ENCODE measurements at regions not wholly inside any gene's neighbourhood (a gene's known extent, or its start where the extent isn't known, plus 50 kb on each side); places are given as distances from the start of the nearest gene placed in this dataset.

DNA sequence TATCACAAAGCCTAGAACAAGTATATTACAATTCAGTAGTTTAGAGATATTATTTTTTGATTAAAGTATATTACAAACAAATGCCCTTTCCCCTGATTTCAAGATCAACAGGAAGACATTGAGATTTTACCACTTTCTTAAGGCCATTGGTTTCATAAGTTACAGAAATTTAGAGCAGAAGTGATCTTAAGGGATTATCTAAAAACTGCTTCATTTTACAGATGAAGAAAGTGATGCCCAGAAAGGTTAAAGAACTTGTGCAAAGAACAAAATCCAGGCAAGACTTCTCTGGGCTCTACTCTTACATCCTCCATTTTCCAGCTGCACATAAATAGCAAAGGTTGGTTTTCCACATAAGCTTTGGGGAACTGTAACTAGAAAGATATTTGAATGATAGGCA is 87.5 kb downstream of the DUSP6 start:
- TF ChIP-seq POLR2A (IDR thresholded peaks at IDR 0.05; ENCODE audit: low read depth, low read length): no peak
- DNase-seq (ENCODE audit: insufficient read length): no peak
- no peak for FAIRE-seq

DNA sequence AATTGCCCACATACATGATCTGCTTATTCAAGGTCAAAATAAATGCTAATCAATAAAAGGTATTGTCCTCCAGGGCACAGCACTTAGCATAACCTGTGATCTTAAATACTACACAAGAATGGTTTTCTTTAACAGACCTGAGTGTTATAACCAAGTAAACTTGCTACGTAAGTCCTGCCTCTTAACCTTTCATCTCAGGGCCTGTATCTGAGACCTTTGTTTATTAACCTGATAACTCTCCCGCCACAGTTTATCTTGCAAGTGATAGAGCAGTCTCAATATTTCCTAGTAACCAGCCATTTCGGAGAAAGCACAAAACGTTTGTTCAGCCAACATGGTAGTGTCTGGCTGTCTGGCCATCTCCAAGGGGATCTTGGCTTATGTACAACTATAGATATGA is 88.4 kb downstream of the DUSP6 start:
- FAIRE-seq (no peak), DNase-seq (ENCODE audit: insufficient read length) (no peak)
- TF ChIP-seq TAF1 (IDR thresholded peaks at IDR 0.05; ENCODE audit: borderline replicate concordance, low read depth, low read length) (no peak), POLR2AphosphoS5 (IDR thresholded peaks at IDR 0.05; ENCODE audit: low read depth, low read length) (no peak), POLR2A (IDR thresholded peaks at IDR 0.05; ENCODE audit: low read depth, low read length) (no peak)

DNA sequence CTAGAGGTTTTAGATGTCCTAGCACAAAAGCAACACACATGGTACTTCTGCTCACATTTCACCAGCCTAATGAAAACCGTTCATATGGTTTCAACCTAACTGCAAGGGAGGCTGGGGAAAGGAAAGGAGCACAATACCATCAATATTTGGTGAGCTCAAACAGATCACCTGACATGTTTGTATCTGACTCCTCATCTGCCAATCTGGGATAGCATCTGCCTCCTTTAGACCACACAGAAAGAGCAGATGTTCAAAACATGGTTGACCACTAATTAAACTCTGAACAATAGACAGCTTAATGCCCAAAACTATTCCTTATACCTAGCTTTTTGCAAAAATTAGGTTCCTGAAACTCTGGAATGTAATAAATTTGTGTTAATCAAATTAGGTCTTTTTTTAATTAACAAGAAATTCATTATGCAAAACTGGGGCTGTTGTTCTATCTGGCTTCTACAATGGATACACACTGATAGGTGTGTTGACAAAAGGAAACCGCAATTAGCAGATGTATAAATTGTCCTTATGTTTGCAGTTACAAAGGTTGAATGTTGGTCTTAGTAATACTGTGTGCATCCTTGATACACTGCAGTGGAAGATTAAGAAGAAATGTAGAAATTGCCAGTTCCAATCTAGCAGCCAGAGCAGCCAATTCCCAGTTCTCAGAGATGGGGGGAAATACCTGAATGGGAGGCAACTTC is 89.3 kb downstream of the DUSP6 start:
- TF ChIP-seq POLR2A (IDR thresholded peaks at IDR 0.05; ENCODE audit: low read depth, low read length) (no peak), TAF1 (IDR thresholded peaks at IDR 0.05; ENCODE audit: borderline replicate concordance, low read depth, low read length) (no peak), POLR2AphosphoS5 (IDR thresholded peaks at IDR 0.05; ENCODE audit: low read depth, low read length) (no peak)
- no peak for DNase-seq (ENCODE audit: insufficient read length)
- no peak for FAIRE-seq

DNA sequence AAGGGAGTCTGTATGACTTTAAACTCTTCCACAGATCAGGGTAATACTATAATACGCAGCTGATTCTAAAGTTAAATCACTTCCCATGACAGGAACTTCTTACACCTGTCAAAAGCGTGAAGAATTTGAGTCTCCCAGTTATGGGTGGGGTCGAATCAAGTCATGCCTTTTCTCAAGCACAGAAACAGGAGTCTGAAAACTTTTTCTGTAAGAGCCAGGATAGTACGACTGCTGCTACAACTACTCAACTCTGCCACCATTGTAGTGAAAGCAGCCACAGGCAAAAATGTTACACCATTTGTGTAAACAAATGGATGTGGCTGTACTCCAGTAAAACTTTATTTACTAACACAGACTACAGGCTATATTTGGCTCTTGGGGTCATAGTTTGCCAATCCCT is 90.3 kb downstream of the DUSP6 start:
- DNase-seq (ENCODE audit: insufficient read length): no peak
- no peak for FAIRE-seq

DNA sequence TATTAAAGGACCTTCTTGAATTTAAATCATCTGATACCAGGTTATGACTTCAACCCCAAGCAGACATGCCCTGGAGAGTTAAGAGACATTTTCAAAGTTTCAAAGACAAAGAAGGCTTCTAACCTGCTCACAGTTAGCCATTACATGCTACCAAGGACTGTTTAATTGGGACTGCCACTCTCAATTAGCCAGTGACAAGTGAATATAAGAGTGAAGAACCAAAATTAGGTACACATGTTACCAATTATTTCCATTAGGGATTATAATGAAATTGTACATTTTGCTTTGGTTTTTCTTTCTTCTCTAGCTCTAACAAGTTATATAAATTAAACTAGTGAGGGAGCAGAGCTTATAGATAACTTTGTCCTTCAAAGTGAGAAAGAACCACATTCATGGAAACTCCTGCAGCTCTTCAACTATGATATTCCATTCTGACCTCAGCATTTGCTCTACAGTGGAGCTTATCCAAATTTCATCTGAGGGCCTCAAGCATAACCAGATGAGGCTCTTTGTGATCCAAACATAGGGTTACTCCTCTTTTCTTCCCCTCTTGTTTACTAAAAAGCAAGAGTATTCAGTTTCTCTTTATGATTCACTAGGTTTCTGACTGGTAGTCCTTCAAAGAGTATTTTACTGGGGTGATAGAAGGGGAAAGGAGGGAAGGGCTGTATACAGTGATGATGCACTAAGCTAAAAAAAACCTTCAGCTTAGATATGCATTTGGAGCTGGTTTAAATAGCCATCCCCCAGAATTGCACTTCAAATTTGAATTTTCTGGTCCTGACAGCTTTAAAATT is 91.3 kb downstream of the DUSP6 start:
- TF ChIP-seq TAF1 (IDR thresholded peaks at IDR 0.05; ENCODE audit: borderline replicate concordance, low read depth, low read length): no peak
- TF ChIP-seq POLR2A (IDR thresholded peaks at IDR 0.05; ENCODE audit: low read depth, low read length): no peak
- TF ChIP-seq POLR2AphosphoS5 (IDR thresholded peaks at IDR 0.05; ENCODE audit: low read depth, low read length): no peak
- no peak for DNase-seq (ENCODE audit: insufficient read length)
- FAIRE-seq: no peak

More for the DNA sequence above, 90.3 kb downstream of the DUSP6 start:
- TF ChIP-seq TAF1 (IDR thresholded peaks at IDR 0.05; ENCODE audit: borderline replicate concordance, low read depth, low read length) (no peak), POLR2A (IDR thresholded peaks at IDR 0.05; ENCODE audit: low read depth, low read length) (no peak), POLR2AphosphoS5 (IDR thresholded peaks at IDR 0.05; ENCODE audit: low read depth, low read length) (no peak)

DNA sequence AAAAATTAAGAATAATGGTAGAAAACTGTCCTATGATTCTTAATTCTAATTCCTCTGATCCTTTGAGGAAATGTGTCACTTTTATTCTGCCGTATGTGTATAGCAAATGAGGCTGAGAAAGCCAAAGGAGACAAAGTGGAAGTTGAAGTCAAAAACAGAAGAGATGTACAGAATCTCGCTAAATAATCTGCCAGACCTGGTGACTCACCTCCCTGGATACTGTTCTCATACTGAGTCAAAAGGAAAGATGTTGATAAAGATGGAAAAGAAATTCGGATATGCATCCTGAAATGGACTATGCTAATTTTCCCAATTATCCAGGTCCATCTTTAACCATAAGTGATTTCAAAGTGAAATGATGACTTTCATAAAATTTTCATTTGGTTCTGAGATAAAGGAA is 92.5 kb downstream of the DUSP6 start:
- DNase-seq (ENCODE audit: insufficient read length) (no peak), FAIRE-seq (no peak)
- TF ChIP-seq TAF1 (IDR thresholded peaks at IDR 0.05; ENCODE audit: borderline replicate concordance, low read depth, low read length): no peak

DNA sequence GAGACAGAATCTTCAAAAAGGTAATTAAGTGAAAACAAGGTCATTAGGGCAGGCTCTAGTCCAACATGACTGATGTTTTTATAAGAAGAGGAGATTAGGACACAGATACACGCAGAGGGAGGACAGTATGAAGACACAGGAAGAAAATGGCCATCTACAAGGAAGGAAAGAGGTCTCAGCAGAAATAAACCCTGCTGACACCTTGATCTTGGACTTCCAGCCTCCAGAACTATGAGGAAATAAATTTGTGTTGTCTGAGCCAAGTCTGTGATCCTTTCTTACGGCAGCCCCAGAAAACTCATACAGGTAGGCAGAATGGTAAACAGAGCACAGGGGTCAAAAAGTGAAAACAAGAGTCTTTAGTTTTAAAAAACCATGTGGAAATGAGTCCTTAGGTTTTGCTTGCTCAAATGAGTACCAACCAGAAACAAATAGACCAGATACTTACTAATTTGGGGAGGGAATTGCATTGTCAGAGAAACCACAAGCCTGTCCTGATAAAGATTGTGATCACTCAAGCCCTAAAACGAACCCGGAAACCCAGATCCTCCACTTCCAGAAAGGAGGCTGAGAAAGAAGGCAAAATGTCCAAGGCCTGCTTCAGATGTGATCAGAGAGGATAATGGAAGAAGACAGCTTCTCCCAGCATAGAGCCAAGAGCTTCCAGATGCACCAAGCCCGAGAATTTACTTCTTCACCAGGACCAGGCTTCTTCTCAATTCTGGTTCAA is 93.9 kb downstream of the DUSP6 start:
- FAIRE-seq: no peak
- TF ChIP-seq POLR2AphosphoS5 (IDR thresholded peaks at IDR 0.05; ENCODE audit: low read depth, low read length): no peak
- TF ChIP-seq TAF1 (IDR thresholded peaks at IDR 0.05; ENCODE audit: borderline replicate concordance, low read depth, low read length): no peak
- no peak for TF ChIP-seq POLR2A (IDR thresholded peaks at IDR 0.05; ENCODE audit: low read depth, low read length)
- DNase-seq (ENCODE audit: insufficient read length): no peak

DNA sequence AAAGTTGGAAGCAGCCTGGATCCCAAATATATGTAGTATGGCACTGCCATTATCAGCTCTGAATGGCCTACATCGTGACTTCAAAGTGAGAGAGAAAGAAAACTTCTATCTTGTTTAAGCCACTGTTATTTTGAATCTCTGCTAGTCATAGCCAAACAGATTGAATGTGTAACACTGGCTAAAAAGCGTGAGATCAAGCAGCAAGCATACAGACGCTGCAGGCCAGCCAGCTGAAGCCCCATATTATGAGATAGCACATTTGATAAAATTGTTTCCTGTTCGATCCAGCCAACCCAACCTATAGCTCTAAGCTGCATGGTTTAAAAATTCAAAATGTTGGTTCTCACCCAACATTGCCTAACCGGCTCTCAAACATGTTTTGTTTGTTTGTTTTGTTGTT is 95.0 kb downstream of the DUSP6 start:
- TF ChIP-seq TAF1 (IDR thresholded peaks at IDR 0.05; ENCODE audit: borderline replicate concordance, low read depth, low read length): no peak
- no peak for TF ChIP-seq POLR2A (IDR thresholded peaks at IDR 0.05; ENCODE audit: low read depth, low read length)
- TF ChIP-seq POLR2AphosphoS5 (IDR thresholded peaks at IDR 0.05; ENCODE audit: low read depth, low read length): no peak
- no peak for DNase-seq (ENCODE audit: insufficient read length)
- no peak for FAIRE-seq

DNA sequence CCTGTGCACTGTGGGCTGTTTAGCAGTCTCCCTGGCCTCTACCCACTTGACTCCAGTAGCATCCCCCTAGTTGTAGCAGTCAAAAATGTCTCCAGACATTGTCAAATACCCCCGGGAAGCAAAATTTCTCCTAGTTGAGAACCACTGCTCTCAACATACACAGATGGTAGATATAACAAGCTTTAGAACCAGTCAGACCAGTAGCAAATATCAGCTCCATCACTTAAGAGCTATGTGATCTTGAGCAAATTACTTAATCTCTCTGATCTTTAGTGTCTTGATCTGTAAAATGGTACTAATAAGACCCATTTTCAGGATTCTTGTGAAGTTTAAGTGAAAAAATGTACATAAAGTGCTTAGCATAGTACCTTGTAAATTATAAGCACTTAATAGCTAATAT is 96.2 kb downstream of the DUSP6 start:
- FAIRE-seq (no peak), DNase-seq (ENCODE audit: insufficient read length) (no peak)
- TF ChIP-seq POLR2A (IDR thresholded peaks at IDR 0.05; ENCODE audit: low read depth, low read length) (no peak), POLR2AphosphoS5 (IDR thresholded peaks at IDR 0.05; ENCODE audit: low read depth, low read length) (no peak), TAF1 (IDR thresholded peaks at IDR 0.05; ENCODE audit: borderline replicate concordance, low read depth, low read length) (no peak)

DNA sequence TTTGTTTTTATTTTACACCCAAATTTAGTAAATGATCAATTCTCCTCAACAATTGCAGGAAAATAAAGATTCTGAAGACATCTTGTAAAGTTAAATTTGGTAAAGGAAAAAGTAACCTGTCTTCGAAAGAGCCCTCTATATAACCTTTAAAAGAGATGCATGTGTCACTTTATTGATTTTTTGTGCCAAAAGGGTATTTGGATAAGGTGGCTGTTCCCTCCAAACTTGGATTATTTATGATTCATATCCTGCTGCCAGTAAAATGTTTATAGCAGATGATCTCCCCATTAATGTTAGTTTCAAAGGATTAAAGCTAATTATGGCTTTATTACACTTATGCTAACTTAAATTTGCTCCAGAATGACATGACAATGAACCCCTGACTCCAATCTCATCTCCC is 98.8 kb downstream of the DUSP6 start:
- TF ChIP-seq POLR2A (IDR thresholded peaks at IDR 0.05; ENCODE audit: low read depth, low read length): no peak
- no peak for TF ChIP-seq TAF1 (IDR thresholded peaks at IDR 0.05; ENCODE audit: borderline replicate concordance, low read depth, low read length)
- no peak for TF ChIP-seq POLR2AphosphoS5 (IDR thresholded peaks at IDR 0.05; ENCODE audit: low read depth, low read length)
- FAIRE-seq (no peak), DNase-seq (ENCODE audit: insufficient read length) (no peak)

DNA sequence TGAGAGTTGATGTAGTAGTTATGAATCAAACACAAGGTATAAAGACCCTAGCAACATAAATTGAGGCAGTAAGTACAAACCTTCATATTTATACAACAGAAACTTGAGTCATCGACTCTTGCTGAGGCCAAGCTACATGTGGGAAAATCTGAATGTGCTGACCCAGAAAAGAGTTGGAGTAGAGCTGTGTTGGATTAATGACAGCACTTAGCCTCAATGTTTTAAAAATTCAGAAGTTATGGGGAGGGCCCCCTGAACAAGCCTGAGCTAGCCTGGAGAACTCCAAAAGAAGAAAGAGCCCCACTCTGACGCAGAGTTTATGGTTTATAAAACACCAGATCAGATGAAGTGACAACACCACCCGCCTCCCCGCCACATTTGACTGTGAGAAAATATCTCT is 100.0 kb downstream of the DUSP6 start:
- no peak for FAIRE-seq
- TF ChIP-seq POLR2AphosphoS5 (IDR thresholded peaks at IDR 0.05; ENCODE audit: low read depth, low read length): no peak
- TF ChIP-seq POLR2A (IDR thresholded peaks at IDR 0.05; ENCODE audit: low read depth, low read length): no peak
- no peak for TF ChIP-seq TAF1 (IDR thresholded peaks at IDR 0.05; ENCODE audit: borderline replicate concordance, low read depth, low read length)
- no peak for DNase-seq (ENCODE audit: insufficient read length)

All from GM12892 (cell line).